Activated naive CD8-positive, alpha-beta T cell treated with anti-CD3 and anti-CD28 coated beads, Interleukin-2, amount 50 U/mL, for 24 hours (primary cell): ENCODE measurements at regions not wholly inside any gene's neighbourhood (a gene's known extent, or its start where the extent isn't known, plus 50 kb on each side); places are given as distances from the start of the nearest gene placed in this dataset.

Experiments
- ATAC-seq: fragments of 150-1000 bp; cut with Tn5 transposase; one replicate; pipeline ENCODE4 v1.10.0; 2021
- DNase-seq: peaks from one replicate; pipeline ENCODE4 v3.0.0; 2021
- H3K27ac Mint-ChIP-seq: one replicate; pipeline ENCODE4 v1.8.0; 2021; ENCODE audit warnings: mild to moderate bottlenecking, mixed read lengths
- H3K27me3 Mint-ChIP-seq: one replicate; pipeline ENCODE4 v1.8.0; 2021; ENCODE audit warnings: mixed read lengths
- H3K36me3 Mint-ChIP-seq: one replicate; pipeline ENCODE4 v1.8.0; 2021; ENCODE audit warnings: low read depth, mixed read lengths
- H3K4me1 Mint-ChIP-seq: one replicate; pipeline ENCODE4 v1.8.0; 2021; ENCODE audit warnings: mixed read lengths
- H3K4me3 Mint-ChIP-seq: one replicate; pipeline ENCODE4 v1.8.0; 2021; ENCODE audit warnings: mild to moderate bottlenecking, moderate library complexity, mixed read lengths
- H3K9me3 Mint-ChIP-seq: one replicate; pipeline ENCODE4 v1.8.0; 2021; ENCODE audit warnings: mixed read lengths

DNA sequence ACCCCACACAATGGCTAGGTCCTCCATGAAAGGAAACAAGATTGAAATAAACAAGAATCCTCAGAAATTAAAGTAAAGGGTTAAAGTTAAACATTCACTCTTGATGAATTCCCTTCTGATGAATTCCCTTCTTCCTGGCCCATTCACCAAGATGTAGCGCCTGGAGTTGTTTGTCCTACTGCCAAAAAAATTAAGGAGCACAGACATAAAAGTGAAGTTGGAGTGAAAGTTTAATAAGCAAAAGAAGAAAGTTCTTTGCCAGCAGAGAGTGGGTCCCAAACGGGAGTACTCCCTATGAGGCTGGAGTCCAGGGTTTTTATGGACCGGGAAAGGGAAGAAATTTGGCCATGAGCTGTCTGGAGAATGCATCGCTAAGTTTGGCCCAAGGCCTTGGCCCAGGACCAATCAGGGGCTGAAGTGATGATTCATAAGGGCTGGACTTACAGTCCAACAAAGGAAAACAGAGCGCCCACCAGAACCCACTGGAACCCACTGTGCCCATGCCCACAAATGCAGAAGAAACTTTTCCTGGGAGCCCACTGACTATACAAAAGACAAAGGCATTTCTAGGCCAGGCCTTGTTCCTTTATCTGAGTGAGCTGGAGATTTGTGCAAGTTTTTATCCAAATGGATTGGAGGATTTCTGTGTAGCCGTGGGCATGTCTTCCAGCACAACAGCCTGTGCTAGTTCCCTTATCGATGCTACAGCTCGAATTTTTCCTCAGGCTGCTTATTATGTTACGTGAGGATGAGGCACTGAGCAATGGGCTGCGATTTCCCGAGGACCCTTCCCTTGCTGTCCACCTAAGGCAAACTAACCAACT, 1561.6 kb downstream of the OTOL1 start:
- no peak for ATAC-seq

DNA sequence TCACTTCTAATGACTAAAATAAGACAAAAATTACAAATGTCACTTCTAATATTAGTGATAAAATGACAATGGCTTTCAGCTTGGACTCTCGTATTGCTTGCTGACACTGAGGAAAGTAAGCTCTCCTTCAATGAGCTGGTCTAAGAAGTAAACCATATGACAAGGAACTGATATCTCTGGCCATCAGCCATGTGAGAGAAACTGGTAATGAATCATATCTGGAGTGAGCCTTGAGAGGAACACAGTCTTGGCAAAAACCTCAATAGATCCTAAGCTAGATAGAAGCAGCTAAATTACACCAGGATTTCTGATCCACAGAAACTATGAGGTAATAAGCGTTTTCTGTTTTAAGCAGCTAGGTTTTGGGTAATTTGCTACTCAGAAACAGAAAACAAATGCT, 1575.1 kb downstream of the OTOL1 start:
- Mint-ChIP-seq H3K4me1 (no peaks in the 10 kb centered on the region), H3K4me3 (no peak overlapping the region), H3K27me3 (no peaks in the 10 kb centered on the region), H3K36me3 (no peaks in the 10 kb centered on the region), H3K9me3 (peaks cover 4% of the 10 kb centered on the region), H3K27ac (no peak overlapping the region)
- no peak for DNase-seq
- no peak for ATAC-seq

More for the DNA sequence above, 1561.6 kb downstream of the OTOL1 start:
- DNase-seq = no peak
- no peak overlapping the region for H3K4me3 Mint-ChIP-seq
- H3K36me3 Mint-ChIP-seq = no peaks in the 10 kb centered on the region
- no peaks in the 10 kb centered on the region for H3K9me3 Mint-ChIP-seq
- H3K27me3 Mint-ChIP-seq = no peaks in the 10 kb centered on the region
- no peaks in the 10 kb centered on the region for H3K4me1 Mint-ChIP-seq
- no peak overlapping the region for H3K27ac Mint-ChIP-seq
